Bronchial epithelial cell (primary cell): ENCODE measurements at regions not wholly inside any gene's neighbourhood (a gene's known extent, or its start where the extent isn't known, plus 50 kb on each side); places are given as distances from the start of the nearest gene placed in this dataset.

Experiments
- DNase-seq: peaks from one replicate; pipeline ENCODE4 v3.0.0-alpha.2; 2010; ENCODE audit warnings: low read depth
- FAIRE-seq: peaks from 2 replicates; lab custom pipeline; 2011; peaks lifted over from hg19 to GRCh38; lab: Jason Lieb, UNC
- H3K27me3 ChIP-seq: 2 replicates; pipeline ENCODE4 v1.5.1; 2011; ENCODE audit warnings: low read length; ENCODE audit not compliant: control insufficient read depth, insufficient read depth
- H3K36me3 ChIP-seq: 2 replicates; pipeline ENCODE4 v1.5.1; 2011; ENCODE audit warnings: low read length; ENCODE audit not compliant: control insufficient read depth, insufficient read depth
- H3K4me3 ChIP-seq: 2 replicates; pipeline ENCODE4 v1.5.1; 2011; ENCODE audit warnings: mild to moderate bottlenecking, low read depth, low read length, control low read depth
- CTCF ChIP-seq: IDR thresholded peaks from 2 replicates; pipeline ENCODE4 v1.5.1; 2011; ENCODE audit warnings: mild to moderate bottlenecking, moderate library complexity, low read length, control low read depth, inconsistent platforms; ENCODE audit not compliant: insufficient read depth, severe bottlenecking

DNA sequence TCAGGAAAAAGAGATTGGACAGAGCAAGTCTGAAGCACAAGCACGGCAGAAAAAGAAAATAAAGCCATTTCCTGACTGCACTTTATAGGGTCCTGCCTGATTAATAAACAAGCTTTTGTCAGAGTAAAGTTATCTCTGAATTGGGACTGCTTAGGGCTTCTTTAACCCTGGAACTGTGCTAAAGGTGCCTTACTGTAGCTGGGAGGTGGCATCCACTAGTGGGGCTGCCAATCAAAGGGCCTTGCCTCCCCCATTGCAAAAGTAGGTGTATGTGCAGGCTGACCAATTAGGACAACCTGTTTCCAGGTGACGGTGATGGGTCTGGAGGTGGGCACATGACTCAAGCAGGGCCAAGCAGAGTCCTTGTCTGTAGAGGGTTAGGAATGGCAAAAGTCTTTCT, 57.4 kb upstream of the RAPH1 start:
- TF ChIP-seq CTCF: no peak
- Histone ChIP-seq H3K36me3 (no peaks in the 10 kb centered on the region), H3K27me3 (no peaks in the 10 kb centered on the region), H3K4me3 (no peak overlapping the region)
- DNase-seq: no peak
- no peak for FAIRE-seq

- DNase-seq (no peak), FAIRE-seq (no peak)
- Histone ChIP-seq H3K4me3 (no peak overlapping the region), H3K36me3 (no peaks in the 10 kb centered on the region), H3K27me3 (no peaks in the 10 kb centered on the region)
- TF ChIP-seq CTCF: no peak
Measured at GRCh38 chr2:203594541-203594940, 59.4 kb upstream of the RAPH1 start.

GRCh38 chr2:203596183-203596582, 61.1 kb upstream of the RAPH1 start:
- no peaks in the 10 kb centered on the region for H3K27me3 ChIP-seq
- FAIRE-seq (no peak), DNase-seq (no peak)
- H3K4me3 ChIP-seq: no peak overlapping the region
- no peak for TF ChIP-seq CTCF
- H3K36me3 ChIP-seq: no peaks in the 10 kb centered on the region

GRCh38 chr2:203599509-203599908, 64.4 kb upstream of the RAPH1 start:
- no peak for DNase-seq
- no peak for FAIRE-seq
- Histone ChIP-seq H3K36me3 (no peaks in the 10 kb centered on the region), H3K4me3 (no peak overlapping the region), H3K27me3 (no peaks in the 10 kb centered on the region)
- no peak for TF ChIP-seq CTCF

DNA sequence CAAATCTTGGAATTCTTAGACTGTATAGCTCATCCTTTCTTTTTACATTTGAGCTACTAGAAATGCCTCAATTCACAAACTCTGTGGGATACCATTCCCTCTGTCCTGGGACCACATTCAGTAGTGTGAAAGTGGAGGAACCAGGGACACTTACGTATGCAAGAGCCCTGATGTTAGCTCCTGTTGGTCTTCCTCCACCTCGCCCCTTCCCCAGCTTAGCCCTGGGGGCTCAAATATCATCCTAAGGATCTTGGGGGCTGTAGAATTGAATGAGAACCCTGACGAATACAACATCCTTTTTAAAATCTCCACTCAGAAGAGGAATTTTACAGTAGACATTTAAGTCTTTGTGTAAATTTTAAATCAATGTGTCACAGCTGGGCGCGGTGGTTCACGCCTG, 65.2 kb upstream of the RAPH1 start:
- no peak for DNase-seq

More for the DNA sequence above, 65.2 kb upstream of the RAPH1 start:
- no peak for FAIRE-seq
- H3K4me3 ChIP-seq: no peak overlapping the region
- H3K36me3 ChIP-seq: no peaks in the 10 kb centered on the region
- no peaks in the 10 kb centered on the region for H3K27me3 ChIP-seq
- TF ChIP-seq CTCF: no peak
